ENCODE measurements at regions not wholly inside any gene's neighbourhood (a gene's known extent, or its start where the extent isn't known, plus 50 kb on each side); places are given as distances from the start of the nearest gene placed in this dataset.
"Not testable (repeated sequence)": the region's sequence is repeated elsewhere in the genome, so short reads cannot be mapped to it uniquely, and the experiment has no call there.

DNA sequence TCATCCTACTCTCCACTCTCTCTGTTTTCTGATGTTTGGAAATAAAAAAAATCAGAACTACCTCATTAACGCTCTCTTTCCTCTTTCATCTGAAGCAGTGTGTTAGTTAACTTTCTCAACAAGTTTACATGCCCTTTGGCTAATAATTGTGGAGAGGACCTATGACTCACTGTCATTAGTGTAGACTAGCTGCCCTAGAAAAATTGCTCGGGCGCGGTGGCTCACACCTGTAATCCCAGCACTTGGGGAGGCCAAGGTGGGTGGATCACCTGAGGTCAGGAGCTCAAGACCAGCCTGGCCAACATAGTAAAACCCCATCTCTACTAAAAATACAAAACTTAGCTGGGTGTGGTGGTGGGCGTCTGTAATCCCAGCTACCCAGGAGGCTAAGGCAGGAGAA, 94.5 kb upstream of the DPP6 start:
- not testable (repeated sequence) for DNase-seq

DNA sequence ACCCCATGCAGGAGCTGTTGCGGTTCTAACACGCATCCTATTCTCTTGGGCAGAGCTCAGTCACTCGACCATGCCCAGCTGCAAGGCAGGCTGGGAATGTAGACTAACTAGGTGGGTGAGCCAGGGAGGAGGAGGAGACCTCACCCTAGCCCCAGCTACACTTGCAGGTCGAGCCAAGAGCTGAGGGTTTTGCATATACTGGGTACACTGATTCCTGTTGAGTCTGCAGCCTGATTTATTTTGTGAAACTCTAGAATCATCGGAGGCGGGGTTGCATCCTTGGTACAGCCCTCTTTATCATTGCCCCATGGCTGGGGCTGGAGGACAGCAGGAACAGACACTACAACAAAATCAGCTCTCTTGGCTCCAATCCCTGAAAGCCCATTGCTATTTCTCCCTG, 93.8 kb upstream of the DPP6 start:
- DNase-seq: not testable (repeated sequence)

DNA sequence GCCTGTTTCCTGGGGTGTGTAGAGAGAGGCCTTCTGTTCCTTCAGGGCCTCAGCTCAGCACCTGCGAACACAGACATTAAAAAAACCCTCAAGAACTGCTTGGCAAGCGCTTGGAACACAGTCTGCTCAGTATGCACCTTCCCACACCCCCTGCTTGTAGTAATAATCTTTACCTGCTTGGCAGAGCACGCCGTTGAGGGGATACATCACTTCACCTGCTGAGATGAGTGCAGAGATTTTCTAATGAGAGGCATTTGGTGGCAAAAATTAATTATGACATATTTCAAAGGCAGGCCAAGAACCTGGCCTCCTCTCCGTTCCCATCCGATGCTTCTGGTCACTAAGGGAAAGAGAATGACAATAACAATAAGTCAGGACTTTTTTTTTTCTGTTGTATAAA, 93.4 kb upstream of the DPP6 start:
- DNase-seq: not testable (repeated sequence)

DNA sequence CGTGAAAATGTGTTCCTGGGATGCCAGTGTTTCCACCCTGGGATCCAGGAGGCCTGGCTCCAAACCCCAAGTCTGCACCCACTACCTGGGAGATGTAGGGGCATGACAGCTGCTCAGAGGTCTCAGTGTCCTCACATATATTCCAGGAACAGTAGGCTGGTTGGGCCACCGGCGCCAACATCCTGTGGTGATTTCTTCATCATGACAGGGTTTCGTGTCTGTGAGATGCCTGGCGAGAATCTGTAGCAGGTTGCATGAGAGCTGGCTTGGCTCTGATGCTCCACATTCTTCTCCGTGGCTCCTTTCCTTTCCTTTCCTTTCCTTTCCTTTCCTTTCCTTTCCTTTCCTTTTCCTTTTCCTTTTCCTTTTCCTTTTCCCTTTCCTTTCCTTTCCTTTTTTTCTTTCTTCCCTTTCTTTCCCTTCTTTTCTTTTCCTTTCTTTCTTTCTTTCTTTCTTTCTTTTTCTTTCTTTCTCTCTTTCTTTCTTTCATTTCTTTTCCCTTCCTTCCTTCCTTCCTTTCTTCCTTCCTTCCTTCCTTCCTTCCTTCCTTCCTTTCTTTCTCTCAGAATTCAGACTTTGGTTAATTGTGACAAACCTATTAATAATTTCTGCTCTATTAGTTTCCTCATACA, 87.6 kb upstream of the DPP6 start:
- not testable (repeated sequence) for DNase-seq

DNA sequence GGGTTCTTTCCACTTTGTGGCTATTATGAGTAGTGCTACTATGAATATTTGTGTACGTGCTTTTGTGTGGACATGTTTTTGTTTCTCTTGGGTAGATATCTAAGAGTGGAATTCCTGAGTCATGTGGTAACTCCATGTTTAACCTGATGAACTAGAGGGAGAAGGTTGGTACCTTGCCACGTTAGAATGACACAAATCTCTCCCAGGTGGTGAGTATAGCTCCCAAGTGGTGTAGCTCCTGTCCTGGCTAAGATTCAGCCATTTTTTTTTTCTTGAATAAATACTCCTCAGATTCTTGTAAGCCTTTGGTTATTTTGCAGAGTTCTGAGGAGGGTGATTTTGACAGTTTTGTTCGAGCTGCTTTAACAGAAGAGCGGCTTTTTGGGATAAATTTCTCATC, 83.2 kb upstream of the DPP6 start:
- not testable (repeated sequence) for DNase-seq

DNA sequence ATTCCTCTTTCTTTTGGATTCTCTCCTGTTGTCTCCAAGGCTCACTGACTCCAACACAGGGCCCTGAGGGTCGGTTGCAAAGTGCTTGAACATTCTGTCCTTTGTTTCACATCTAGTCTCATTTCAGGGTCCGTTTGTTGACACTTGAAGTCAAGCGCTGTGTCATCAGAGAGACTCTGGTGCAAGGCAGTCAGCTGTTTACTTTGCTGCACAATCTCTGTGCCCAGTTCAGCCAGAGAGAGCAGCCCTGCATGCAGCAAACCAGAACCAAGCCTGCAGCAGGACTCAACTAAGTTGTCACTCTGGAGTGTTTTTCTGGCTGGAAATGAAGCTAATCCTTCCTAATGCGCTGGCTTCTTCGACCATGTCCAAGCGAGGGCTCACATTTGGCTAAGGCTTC, 77.6 kb upstream of the DPP6 start:
- DNase-seq: not testable (repeated sequence)

DNA sequence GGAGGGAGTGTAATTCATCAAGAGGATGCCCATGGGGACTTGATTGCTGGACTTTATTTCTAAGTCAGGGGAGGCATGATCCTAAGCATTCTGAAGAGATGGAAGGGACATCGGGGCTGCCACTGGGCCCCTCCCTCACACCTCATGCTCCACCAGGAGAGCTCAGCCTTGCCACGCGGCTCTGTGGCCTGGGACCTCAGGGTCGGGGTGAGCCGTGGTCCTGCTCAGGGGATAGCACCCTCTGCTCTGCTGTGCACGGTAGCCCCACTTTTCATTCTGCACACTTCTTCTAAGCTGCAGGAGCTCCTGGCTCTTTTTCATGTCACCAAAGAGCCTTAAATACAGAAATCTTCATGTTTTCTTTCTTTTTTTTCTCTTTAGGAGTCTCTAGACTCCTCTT, 75.5 kb upstream of the DPP6 start:
- not testable (repeated sequence) for DNase-seq

DNA sequence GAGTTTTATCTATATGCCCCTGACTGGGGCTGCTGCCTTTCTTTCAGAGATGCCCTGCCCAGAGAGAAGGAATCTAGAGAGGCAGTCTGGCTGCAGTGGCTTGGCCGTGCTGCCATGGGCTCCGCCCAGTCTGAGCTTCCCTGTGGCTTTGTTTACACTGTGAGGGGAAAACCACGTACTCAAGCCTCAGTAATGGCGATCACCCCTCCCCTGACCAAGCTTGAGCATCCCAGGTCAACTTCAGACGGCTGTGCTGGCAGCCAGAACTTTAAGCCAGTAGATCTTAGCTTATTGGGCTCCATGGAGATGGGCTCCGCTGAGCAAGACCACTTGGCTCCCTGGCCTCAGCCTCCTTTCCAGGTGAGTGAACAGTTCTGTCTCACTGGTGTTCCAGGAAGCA, 69.0 kb upstream of the DPP6 start:
- DNase-seq: not testable (repeated sequence)

DNA sequence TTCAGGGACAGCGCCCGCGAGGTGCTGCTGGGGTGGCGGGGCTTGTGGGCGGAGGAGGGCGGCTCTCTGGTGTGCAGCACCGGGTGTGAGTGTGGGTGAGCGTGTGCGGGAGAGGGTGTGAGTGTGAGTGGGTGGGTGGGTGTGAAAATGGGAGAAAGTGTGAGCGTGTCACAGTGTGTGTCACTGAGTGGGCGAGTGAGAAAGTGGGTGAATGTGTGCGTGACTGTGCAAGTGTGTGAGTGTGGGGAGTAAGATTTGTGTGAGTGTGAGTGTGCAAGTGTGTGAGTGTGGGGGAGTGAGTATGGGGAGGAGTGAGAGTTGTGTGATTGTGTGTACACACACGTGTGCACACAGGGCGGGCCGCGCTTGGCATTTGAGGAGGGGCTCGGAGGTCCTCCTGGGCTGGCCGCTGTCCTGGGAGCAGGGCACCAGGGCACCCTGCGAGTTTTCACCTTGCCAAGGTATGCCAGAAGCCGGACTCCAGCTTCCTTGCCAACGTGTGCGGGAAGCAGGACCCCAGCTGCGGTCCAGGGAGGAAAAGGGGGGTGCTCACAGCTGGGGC, 63.1 kb upstream of the DPP6 start:
- DNase-seq: not testable (repeated sequence)

DNA sequence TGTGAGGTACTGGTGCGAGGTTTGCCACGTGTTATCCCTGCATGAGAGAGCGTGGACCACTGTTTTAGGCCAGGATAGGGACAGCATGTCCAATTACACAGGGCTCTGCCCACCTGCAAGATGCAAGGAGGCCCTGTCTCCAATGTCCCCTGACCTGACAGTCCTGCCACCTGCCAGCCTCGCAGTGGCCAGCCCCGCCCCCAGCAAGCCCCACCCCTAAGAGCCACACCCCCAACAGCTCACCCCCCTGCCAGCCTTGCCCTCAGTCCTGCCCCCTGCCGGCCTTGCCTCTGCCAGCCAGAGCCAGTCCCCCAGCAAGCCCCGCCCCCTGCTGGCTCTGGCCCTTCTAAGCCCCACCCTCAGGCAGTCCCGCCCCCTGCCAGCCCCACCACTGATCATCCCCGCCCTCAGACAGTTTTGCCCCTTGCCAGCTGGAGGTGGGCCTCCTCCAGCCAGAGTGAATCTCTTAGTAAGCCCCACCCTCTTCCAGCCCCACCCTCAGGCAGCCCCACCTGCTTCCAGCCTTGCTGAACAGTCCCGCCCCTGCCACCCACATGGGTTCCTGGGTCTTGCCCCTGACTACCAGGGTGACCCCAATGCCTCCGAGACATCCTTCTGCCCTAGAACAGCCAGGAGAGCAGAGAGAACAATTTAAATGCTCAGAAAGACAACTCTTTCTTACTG, 62.3 kb upstream of the DPP6 start:
- not testable (repeated sequence) for DNase-seq

DNA sequence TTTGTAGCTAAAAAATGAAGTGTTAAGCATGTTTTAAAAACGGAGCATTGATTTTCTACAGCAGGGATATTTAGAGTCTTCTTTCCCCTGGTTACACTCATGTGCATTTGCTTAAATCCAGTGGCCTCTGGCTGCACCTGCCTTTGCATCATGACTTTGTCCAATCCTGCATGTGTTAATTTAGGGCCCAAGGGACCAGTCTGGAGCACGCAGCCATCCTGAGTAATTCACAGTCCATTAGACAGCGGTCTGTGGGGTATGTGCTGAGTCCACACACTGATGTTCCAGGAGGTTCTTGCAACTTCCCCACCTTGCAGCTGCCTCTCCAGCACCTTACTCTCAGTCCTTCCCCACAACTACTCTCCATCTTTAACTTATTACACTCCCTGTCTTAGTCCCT, 60.7 kb upstream of the DPP6 start:
- DNase-seq: not testable (repeated sequence)

DNA sequence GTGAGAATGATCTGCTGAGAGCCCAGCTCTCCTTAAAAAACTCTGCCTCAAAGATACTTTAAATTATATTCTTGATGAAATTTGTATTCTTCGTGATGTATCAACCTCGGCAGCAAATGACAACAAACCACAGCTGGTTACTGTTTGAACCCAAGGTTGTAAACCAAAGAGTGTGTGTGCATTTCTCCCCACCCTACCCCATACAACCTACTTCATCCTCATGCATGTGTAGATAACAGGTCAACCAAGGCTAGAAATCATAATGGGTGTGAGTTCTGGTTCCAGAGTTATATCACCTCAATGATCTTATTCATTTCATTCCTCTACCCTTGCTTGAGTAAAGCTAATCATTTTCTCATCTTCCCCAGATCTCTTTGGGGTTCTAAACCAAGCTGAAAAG, 58.8 kb upstream of the DPP6 start:
- DNase-seq: not testable (repeated sequence)

DNA sequence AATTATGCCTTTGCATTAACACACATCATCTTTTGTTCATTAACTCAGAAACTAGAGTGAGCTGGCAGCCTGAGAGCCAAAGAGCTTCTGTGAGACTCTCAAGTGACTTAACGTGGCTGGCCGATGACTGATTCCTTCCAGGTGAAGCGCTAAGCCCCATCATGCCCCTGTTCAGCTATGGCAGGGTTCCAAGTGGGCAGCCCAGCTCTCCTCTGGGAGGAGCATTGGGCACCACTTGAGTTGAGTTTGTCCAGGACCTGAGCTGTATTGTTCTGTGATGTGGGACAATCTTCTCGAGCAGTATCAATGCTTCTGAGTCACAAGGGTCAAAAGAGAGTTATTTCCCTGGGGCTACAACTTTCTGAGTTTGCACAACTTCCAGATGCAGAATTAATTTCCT, 53.3 kb upstream of the DPP6 start:
- DNase-seq: not testable (repeated sequence)

Data from right kidney (tissue), 1 donor.